Naive thymus-derived CD4-positive, alpha-beta T cell (primary cell): ENCODE measurements at regions not wholly inside any gene's neighbourhood (a gene's known extent, or its start where the extent isn't known, plus 50 kb on each side); places are given as distances from the start of the nearest gene placed in this dataset.
A peak's percentile ranks its signal among the peaks of the same experiment; 100 is the strongest.
"Not testable (repeated sequence)": the region's sequence is repeated elsewhere in the genome, so short reads cannot be mapped to it uniquely, and the experiment has no call there.

Experiments
- ATAC-seq: fragments of 150-1000 bp; cut with Tn5 transposase; 2 replicates; pipeline ENCODE4 v1.10.0; 2021; ENCODE audit warnings: mild to moderate bottlenecking, moderate library complexity
- CTCF ChIA-PET: fragments of 350-600 bp; sonication (Branson Sonifier 250); formaldehyde crosslinking; loops from one replicate; lab custom pipeline; 2021; ENCODE audit warnings: antibody characterized with exemption; lab: Charles Lee
- POLR2A ChIA-PET: fragments of 350-600 bp; sonication (Branson Sonifier 250); formaldehyde crosslinking; loops from one replicate; lab custom pipeline; 2021; ENCODE audit warnings: antibody characterized with exemption, inconsistent platforms; lab: Charles Lee
- DNase-seq, 9 donors: peaks; one replicate each; pipeline versions ENCODE4 v3.0.0 to v3.0.0-alpha.2; 2020 to 2022; ENCODE audit warnings: mixed read lengths in 1 of 9
- H3K27ac ChIP-seq: one replicate; pipeline ENCODE4 v1.7.0; 2013; ENCODE audit warnings: mild to moderate bottlenecking, low read depth, low read length, moderate library complexity
- H3K27me3 ChIP-seq, 2 donors: one replicate each; pipeline ENCODE4 v1.7.0; 2013; ENCODE audit warnings: low read length in 2 of 2, mild to moderate bottlenecking in 2 of 2, moderate library complexity in 2 of 2; ENCODE audit not compliant: control insufficient read depth in 2 of 2, insufficient read depth in 2 of 2
- H3K36me3 ChIP-seq, 3 experiments: 1 replicate in 2 of 3; 2 replicates in 1 of 3; pipeline ENCODE4 v1.7.0; 2013; ENCODE audit warnings: low read length in 3 of 3, mild to moderate bottlenecking in 3 of 3, moderate library complexity in 1 of 3; ENCODE audit not compliant: insufficient read depth in 3 of 3, control insufficient read depth in 2 of 3
- H3K4me1 ChIP-seq, 2 donors: one replicate each; pipeline ENCODE4 v1.7.0; 2013; ENCODE audit warnings: low read length in 2 of 2, mild to moderate bottlenecking in 2 of 2, moderate library complexity in 1 of 2; ENCODE audit not compliant: control insufficient read depth in 2 of 2, insufficient read depth in 2 of 2
- H3K4me3 ChIP-seq: 2 replicates; pipeline ENCODE4 v1.7.0; 2013; ENCODE audit warnings: mild to moderate bottlenecking, low read length
- H3K9me3 ChIP-seq, 3 experiments: 1 replicate in 2 of 3; 2 replicates in 1 of 3; pipeline ENCODE4 v1.7.0; 2013; ENCODE audit warnings: low read length in 3 of 3; ENCODE audit not compliant: control insufficient read depth in 2 of 3
- H3K27ac Mint-ChIP-seq, 9 donors: one replicate each; pipeline ENCODE4 v1.8.0; 2020 to 2022; ENCODE audit warnings: mixed read lengths in 9 of 9, mild to moderate bottlenecking in 8 of 9, moderate library complexity in 5 of 9, inconsistent platforms in 2 of 9
- H3K27me3 Mint-ChIP-seq, 5 donors: one replicate each; pipeline ENCODE4 v1.8.0; 2021 to 2022; ENCODE audit warnings: mixed read lengths in 5 of 5, mild to moderate bottlenecking in 1 of 5
- H3K36me3 Mint-ChIP-seq, 5 donors: one replicate each; pipeline ENCODE4 v1.8.0; 2020 to 2022; ENCODE audit warnings: mixed read lengths in 5 of 5, mild to moderate bottlenecking in 3 of 5, inconsistent platforms in 1 of 5
- H3K4me1 Mint-ChIP-seq, 7 donors: one replicate each; pipeline ENCODE4 v1.8.0; 2020 to 2022; ENCODE audit warnings: mixed read lengths in 7 of 7, mild to moderate bottlenecking in 3 of 7, inconsistent platforms in 1 of 7
- H3K4me3 Mint-ChIP-seq, 10 donors: one replicate each; pipeline ENCODE4 v1.8.0; 2020 to 2022; ENCODE audit warnings: mild to moderate bottlenecking in 10 of 10, mixed read lengths in 10 of 10, moderate library complexity in 6 of 10, inconsistent platforms in 2 of 10
- H3K9me3 Mint-ChIP-seq, 11 donors: one replicate each; pipeline ENCODE4 v1.8.0; 2020 to 2022; ENCODE audit warnings: mixed read lengths in 11 of 11, mild to moderate bottlenecking in 4 of 11, inconsistent platforms in 1 of 11, moderate library complexity in 1 of 11
- intact Hi-C, 2 donors: fragments of 100-400 bp; cut with micrococcal nuclease; formaldehyde crosslinking; loops; one replicate each; pipeline ENCODE4 v1.15.1; 2023

DNA sequence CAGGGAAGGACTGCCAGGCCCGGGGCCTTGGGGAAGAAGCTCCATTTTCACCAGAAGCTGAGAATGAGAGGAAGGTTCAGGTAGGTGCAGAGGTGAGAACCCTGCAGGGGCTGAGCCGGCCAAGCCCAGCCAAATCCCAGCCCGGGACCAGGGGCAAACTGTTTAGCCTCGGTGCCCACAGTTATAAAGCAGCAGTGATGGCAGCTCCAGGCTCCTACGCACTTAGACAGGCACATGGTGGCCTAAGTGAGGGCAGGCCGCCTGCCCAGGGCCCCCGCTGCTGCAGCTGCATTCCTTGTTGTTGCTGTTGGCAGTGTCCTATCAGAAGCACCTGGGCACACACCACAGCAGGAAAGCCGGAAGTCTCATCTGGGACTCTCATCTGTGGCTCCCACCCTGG lies 159.9 kb upstream of the FOXD4L5 start:
- intact Hi-C loops = no loop called here
- Mint-ChIP-seq H3K9me3 (peaks cover 0 to 38% (median 14%) of the 10 kb centered on the region in 11 donors), H3K27ac (no peak overlapping the region), H3K4me1 (peaks cover 0 to 5% (median 0%) of the 10 kb centered on the region in 7 donors), H3K36me3 (peaks cover 0 to 4% (median 0%) of the 10 kb centered on the region in 5 donors), H3K4me3 (no peak overlapping the region), H3K27me3 (no peaks in the 10 kb centered on the region)
- ChIA-PET CTCF (no interaction called here), POLR2A (no interaction called here)
- H3K4me1 ChIP-seq = no peaks in the 10 kb centered on the region
- H3K4me3 ChIP-seq = no peak overlapping the region
- no peak for DNase-seq
- ATAC-seq = no peak
- H3K27ac ChIP-seq = no peak overlapping the region
- H3K27me3 ChIP-seq = no peaks in the 10 kb centered on the region
- no peaks in the 10 kb centered on the region for H3K36me3 ChIP-seq
- no peaks in the 10 kb centered on the region for H3K9me3 ChIP-seq

DNA sequence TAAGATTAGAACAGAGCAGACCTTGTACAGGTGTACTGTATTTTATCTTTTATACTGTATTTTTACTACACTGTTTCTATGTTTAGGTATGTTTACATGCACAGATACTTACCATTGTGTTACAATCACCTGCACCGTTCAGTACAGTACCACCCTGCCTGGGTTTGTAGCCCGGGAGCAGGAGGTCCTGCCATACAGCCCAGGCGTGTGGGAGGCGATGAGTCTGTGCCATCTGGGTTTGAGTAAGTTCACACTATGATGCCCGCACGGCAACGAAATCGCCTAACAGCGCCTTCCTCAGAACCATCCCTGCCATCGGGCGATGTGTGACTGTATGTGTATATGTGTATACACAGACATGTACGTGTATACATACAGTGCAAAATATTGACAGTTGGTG lies 157.1 kb upstream of the FOXD4L5 start:
- not testable (repeated sequence) for H3K27ac Mint-ChIP-seq, H3K27me3 Mint-ChIP-seq

DNA sequence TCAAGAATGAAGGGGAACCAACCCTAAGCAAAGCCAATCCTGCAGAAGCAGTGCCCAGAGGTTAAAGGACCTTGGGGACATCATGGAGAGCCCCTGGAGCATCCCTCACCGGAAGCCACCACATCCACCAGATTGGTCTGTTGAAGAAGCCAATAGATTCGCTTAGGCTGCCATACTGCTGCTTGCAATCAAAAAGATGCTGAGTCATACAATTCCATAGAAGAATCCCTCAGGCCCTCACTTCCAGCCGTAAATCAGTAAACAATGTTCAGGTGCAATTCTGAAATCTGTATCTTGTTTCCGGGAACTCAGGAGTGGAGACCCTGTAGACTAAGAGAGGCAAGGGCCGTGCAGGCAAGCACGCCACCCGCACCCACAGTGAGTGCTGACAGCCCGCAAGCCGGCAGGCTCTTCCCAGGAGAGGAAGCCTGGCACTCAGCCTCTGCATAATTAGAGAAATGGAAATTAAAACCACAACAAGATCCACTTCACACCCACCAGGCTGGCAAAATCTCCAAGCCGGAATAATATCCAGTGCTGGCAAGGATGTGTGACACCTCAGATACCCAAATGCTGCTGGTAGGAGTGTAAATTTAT lies 156.4 kb upstream of the FOXD4L5 start:
- CTCF ChIA-PET, H3K4me3 Mint-ChIP-seq, H3K4me3 ChIP-seq, H3K27ac Mint-ChIP-seq, H3K9me3 ChIP-seq, H3K27ac ChIP-seq, H3K27me3 Mint-ChIP-seq, H3K36me3 Mint-ChIP-seq, H3K4me1 ChIP-seq, ATAC-seq, intact Hi-C loops, H3K4me1 Mint-ChIP-seq, POLR2A ChIA-PET, DNase-seq, H3K27me3 ChIP-seq, H3K36me3 ChIP-seq: not testable (repeated sequence)
- peaks cover 4 to 39% (median 17%) of the 10 kb centered on the region in 11 donors for H3K9me3 Mint-ChIP-seq

More for the DNA sequence above, 157.1 kb upstream of the FOXD4L5 start:
- H3K4me3 ChIP-seq, intact Hi-C loops, H3K27ac ChIP-seq, H3K36me3 ChIP-seq, POLR2A ChIA-PET, H3K4me3 Mint-ChIP-seq, H3K9me3 ChIP-seq, H3K4me1 ChIP-seq, CTCF ChIA-PET, DNase-seq, H3K36me3 Mint-ChIP-seq, H3K4me1 Mint-ChIP-seq, H3K27me3 ChIP-seq: not testable (repeated sequence)
- H3K9me3 Mint-ChIP-seq = peaks cover 4 to 32% (median 13%) of the 10 kb centered on the region in 11 donors
- peak; percentile 26 for ATAC-seq

DNA sequence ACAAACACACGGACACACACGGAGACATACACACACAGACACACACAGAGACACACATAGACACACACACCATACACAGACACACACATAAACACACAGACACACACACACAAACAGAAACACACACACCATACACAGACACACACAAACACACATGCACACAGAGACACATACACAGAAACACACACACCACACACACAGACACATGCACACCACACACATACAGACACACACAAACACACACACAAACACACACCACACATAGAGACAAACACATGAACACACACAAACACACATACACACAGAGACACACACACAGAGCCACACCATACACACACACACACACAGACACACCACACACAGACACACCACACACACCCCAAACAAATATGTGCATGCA lies 152.7 kb upstream of the FOXD4L5 start:
- H3K27ac ChIP-seq = no peak overlapping the region
- intact Hi-C loops = no loop called here
- no peaks in the 10 kb centered on the region for H3K4me1 ChIP-seq
- Mint-ChIP-seq H3K4me1 (peaks cover 0 to 4% (median 0%) of the 10 kb centered on the region in 7 donors), H3K9me3 (peaks cover 7 to 41% (median 25%) of the 10 kb centered on the region in 11 donors), H3K27ac (no peak overlapping the region), H3K4me3 (no peak overlapping the region), H3K27me3 (peaks cover 0 to 5% (median 0%) of the 10 kb centered on the region in 5 donors), H3K36me3 (peaks cover 0 to 9% (median 6%) of the 10 kb centered on the region in 5 donors)
- DNase-seq = no peak
- ChIA-PET POLR2A (no interaction called here), CTCF (no interaction called here)
- H3K9me3 ChIP-seq = peaks cover 0 to 13% (median 0%) of the 10 kb centered on the region in 3 experiments
- H3K27me3 ChIP-seq = no peaks in the 10 kb centered on the region
- H3K4me3 ChIP-seq = no peak overlapping the region
- ATAC-seq = no peak
- H3K36me3 ChIP-seq = no peaks in the 10 kb centered on the region

DNA sequence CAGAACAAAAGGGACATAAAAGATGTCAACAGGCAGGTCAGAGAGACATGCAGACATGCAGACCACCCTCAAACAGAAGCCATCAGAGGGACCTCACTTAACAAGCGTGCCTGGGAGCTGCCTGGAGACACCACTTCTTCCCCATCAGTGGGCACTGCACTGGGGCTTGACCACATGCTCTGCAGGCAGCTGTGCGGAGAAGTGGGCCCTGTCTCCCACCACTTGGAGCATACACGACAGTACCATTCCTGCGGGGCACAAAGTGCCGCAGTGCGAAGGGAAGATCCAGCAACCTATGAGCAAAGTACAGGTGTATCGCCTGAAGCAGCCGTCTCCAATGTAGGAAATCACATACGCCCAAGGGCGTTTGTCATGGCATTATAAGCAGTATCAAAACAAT lies 150.5 kb upstream of the FOXD4L5 start:
- no peak overlapping the region for H3K27ac ChIP-seq
- no peaks in the 10 kb centered on the region for H3K36me3 ChIP-seq
- CTCF ChIA-PET = no interaction called here
- H3K27me3 ChIP-seq = no peaks in the 10 kb centered on the region
- peaks cover 0 to 16% (median 0%) of the 10 kb centered on the region in 3 experiments for H3K9me3 ChIP-seq
- POLR2A ChIA-PET = no interaction called here
- H3K27ac Mint-ChIP-seq = no peak overlapping the region
- H3K4me1 ChIP-seq = no peaks in the 10 kb centered on the region
- H3K9me3 Mint-ChIP-seq = peaks cover 18 to 54% (median 33%) of the 10 kb centered on the region in 11 donors
- peaks cover 0 to 5% (median 0%) of the 10 kb centered on the region in 7 donors for H3K4me1 Mint-ChIP-seq
- intact Hi-C loops = no loop called here
- ATAC-seq = no peak
- no peak overlapping the region for H3K4me3 ChIP-seq
- peaks cover 0 to 17% (median 6%) of the 10 kb centered on the region in 5 donors for H3K36me3 Mint-ChIP-seq
- no peak overlapping the region for H3K4me3 Mint-ChIP-seq
- H3K27me3 Mint-ChIP-seq = peaks cover 0 to 5% (median 0%) of the 10 kb centered on the region in 5 donors
- DNase-seq = no peak

DNA sequence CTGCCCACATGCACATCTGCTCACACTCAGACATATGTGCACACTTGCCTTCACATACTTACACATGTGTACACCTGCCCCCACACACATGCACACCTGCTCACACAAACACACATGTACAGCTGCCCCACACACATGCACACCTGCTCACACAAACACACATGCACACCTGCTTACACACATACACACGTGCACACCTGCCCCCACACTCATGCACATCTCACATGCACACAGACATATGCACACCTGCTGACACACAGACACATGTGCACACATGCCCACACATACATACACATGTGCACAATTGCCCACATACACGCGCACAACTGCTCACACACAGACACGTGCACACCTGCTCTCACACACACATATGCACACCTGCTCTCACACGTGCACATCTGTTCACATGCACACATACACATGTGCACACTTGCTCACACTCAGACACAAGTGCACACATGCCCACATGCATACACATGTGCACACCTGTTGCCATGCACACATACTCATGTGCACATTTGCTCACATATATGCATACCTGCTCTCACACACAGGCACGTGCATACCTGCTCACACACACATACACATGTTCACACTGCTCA lies 147.8 kb upstream of the FOXD4L5 start:
- ChIA-PET CTCF (no interaction called here), POLR2A (no interaction called here)
- H3K4me1 ChIP-seq = no peaks in the 10 kb centered on the region
- peaks cover 0 to 29% (median 0%) of the 10 kb centered on the region in 3 experiments for H3K9me3 ChIP-seq
- no peak overlapping the region for H3K27ac ChIP-seq
- no peak overlapping the region for H3K4me3 Mint-ChIP-seq
- no peak overlapping the region for H3K4me3 ChIP-seq
- H3K27me3 Mint-ChIP-seq = peaks cover 0 to 5% (median 0%) of the 10 kb centered on the region in 5 donors
- H3K36me3 Mint-ChIP-seq = peaks cover 0 to 16% (median 4%) of the 10 kb centered on the region in 5 donors
- H3K4me1 Mint-ChIP-seq = peaks cover 0 to 5% (median 0%) of the 10 kb centered on the region in 7 donors
- ATAC-seq (peak; percentile 8), DNase-seq (no peak)
- H3K27me3 ChIP-seq = no peaks in the 10 kb centered on the region
- peaks cover 16 to 37% (median 28%) of the 10 kb centered on the region in 11 donors for H3K9me3 Mint-ChIP-seq
- no peak overlapping the region for H3K27ac Mint-ChIP-seq
- intact Hi-C loops = no loop called here
- H3K36me3 ChIP-seq = no peaks in the 10 kb centered on the region

DNA sequence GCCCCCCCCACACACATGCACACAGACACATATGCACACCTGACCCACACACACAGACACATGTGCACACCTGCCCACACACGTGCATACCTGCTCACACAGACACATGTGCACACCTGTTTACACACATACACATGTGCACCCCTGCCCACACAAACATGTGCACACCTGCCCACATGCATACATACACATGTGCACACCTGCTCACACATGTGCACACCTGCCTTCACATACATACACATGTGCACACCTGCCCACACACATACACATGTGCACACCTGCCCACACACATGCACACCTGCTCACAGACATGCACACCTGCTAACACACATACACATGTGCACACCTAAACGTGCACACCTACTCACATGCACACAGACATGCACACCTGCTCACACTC lies 147.0 kb upstream of the FOXD4L5 start:
- no peak for DNase-seq
- no peak overlapping the region for H3K4me3 Mint-ChIP-seq
- H3K36me3 ChIP-seq = no peaks in the 10 kb centered on the region
- peaks cover 0 to 29% (median 0%) of the 10 kb centered on the region in 3 experiments for H3K9me3 ChIP-seq
- peaks cover 16 to 32% (median 22%) of the 10 kb centered on the region in 11 donors for H3K9me3 Mint-ChIP-seq
- intact Hi-C loops = no loop called here
- ATAC-seq = peak; percentile 14
- POLR2A ChIA-PET = no interaction called here
- CTCF ChIA-PET = no interaction called here
- H3K36me3 Mint-ChIP-seq = peaks cover 0 to 14% (median 0%) of the 10 kb centered on the region in 5 donors
- H3K4me3 ChIP-seq = no peak overlapping the region
- H3K4me1 ChIP-seq = no peaks in the 10 kb centered on the region
- H3K27ac ChIP-seq = no peak overlapping the region
- H3K27me3 Mint-ChIP-seq = no peaks in the 10 kb centered on the region
- H3K27ac Mint-ChIP-seq = no peak overlapping the region
- no peaks in the 10 kb centered on the region for H3K27me3 ChIP-seq
- H3K4me1 Mint-ChIP-seq = peaks cover 0 to 5% (median 0%) of the 10 kb centered on the region in 7 donors
